Right renal cortex interstitium (tissue), 3 donors: ENCODE measurements at regions not wholly inside any gene's neighbourhood (a gene's known extent, or its start where the extent isn't known, plus 50 kb on each side); places are given as distances from the start of the nearest gene placed in this dataset.
"Not testable (repeated sequence)": the region's sequence is repeated elsewhere in the genome, so short reads cannot be mapped to it uniquely, and the experiment has no call there.

Experiments
- DNase-seq, 3 donors: peaks; one replicate each; pipeline ENCODE4 v3.0.0-alpha.2; 2013; ENCODE audit warnings: low read depth in 3 of 3, low spot score in 2 of 3

- DNase-seq: no peak
These were observed 1315.8 kb downstream of the BRD1 start for GRCh38 chr22:48511781-48512327.

GRCh38 chr22:48511211-48511610 lies 1316.5 kb downstream of the BRD1 start:
- no peak for DNase-seq

GRCh38 chr22:48510599-48510998 lies 1317.1 kb downstream of the BRD1 start:
- no peak for DNase-seq

GRCh38 chr22:48507595-48508350 lies 1319.9 kb downstream of the BRD1 start:
- no peak for DNase-seq

GRCh38 chr22:48507171-48507570 lies 1320.5 kb downstream of the BRD1 start:
- DNase-seq: no peak

- no peak for DNase-seq
These were observed 1321.0 kb downstream of the BRD1 start for GRCh38 chr22:48506506-48507145.

- DNase-seq: no peak
These were observed 1321.8 kb downstream of the BRD1 start for GRCh38 chr22:48505891-48506290.

- DNase-seq: no peak
These were observed 1323.0 kb downstream of the BRD1 start for GRCh38 chr22:48504519-48505140.

GRCh38 chr22:48503876-48504275 lies 1323.8 kb downstream of the BRD1 start:
- no peak for DNase-seq

- no peak for DNase-seq
These were observed 1324.5 kb downstream of the BRD1 start for GRCh38 chr22:48503035-48503625.

GRCh38 chr22:48501231-48501750 lies 1326.4 kb downstream of the BRD1 start:
- no peak for DNase-seq

- DNase-seq: no peak
These were observed 1327.0 kb downstream of the BRD1 start for GRCh38 chr22:48500471-48501230.

GRCh38 chr22:48499456-48500425 lies 1327.9 kb downstream of the BRD1 start:
- no peak for DNase-seq

GRCh38 chr22:48498526-48499331 lies 1328.9 kb downstream of the BRD1 start:
- DNase-seq: no peak

- DNase-seq: not testable (repeated sequence)
These were observed 1329.7 kb downstream of the BRD1 start for GRCh38 chr22:48497743-48498520.

- no peak for DNase-seq
These were observed 1330.6 kb downstream of the BRD1 start for GRCh38 chr22:48496987-48497650.
